ENCODE measurements at regions not wholly inside any gene's neighbourhood (a gene's known extent, or its start where the extent isn't known, plus 50 kb on each side); places are given as distances from the start of the nearest gene placed in this dataset.

- H3K9me3 ChIP-seq (ENCODE audit: insufficient read depth, low read depth): no peaks in the 10 kb centered on the region
- intact Hi-C loops (cut with micrococcal nuclease; ENCODE audit: unreplicated experiment): no loop called here
- H3K9me2 ChIP-seq (ENCODE audit: insufficient read depth): no peaks in the 10 kb centered on the region
- H2AFZ ChIP-seq: no peak overlapping the region
- TF ChIP-seq, protein P1, sequence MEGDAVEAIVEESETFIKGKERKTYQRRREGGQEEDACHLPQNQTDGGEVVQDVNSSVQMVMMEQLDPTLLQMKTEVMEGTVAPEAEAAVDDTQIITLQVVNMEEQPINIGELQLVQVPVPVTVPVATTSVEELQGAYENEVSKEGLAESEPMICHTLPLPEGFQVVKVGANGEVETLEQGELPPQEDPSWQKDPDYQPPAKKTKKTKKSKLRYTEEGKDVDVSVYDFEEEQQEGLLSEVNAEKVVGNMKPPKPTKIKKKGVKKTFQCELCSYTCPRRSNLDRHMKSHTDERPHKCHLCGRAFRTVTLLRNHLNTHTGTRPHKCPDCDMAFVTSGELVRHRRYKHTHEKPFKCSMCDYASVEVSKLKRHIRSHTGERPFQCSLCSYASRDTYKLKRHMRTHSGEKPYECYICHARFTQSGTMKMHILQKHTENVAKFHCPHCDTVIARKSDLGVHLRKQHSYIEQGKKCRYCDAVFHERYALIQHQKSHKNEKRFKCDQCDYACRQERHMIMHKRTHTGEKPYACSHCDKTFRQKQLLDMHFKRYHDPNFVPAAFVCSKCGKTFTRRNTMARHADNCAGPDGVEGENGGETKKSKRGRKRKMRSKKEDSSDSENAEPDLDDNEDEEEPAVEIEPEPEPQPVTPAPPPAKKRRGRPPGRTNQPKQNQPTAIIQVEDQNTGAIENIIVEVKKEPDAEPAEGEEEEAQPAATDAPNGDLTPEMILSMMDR (conservative IDR thresholded peaks at IDR 0.05): no peak
- no peak for TF ChIP-seq EZH2 (IDR thresholded peaks at IDR 0.05; ENCODE audit: low read depth)
- POLR2A ChIA-PET (ENCODE audit: unreplicated experiment): no interaction called here
- H3K4me2 ChIP-seq: no peak overlapping the region
- H3K4me3 ChIP-seq: no peak overlapping the region
- no peaks in the 10 kb centered on the region for H4K20me1 ChIP-seq (ENCODE audit: insufficient read depth)
- no peaks in the 10 kb centered on the region for H3F3A ChIP-seq (ENCODE audit: insufficient read depth, low read depth)
- H3K27ac ChIP-seq: no peak overlapping the region
- no peaks in the 10 kb centered on the region for H3K27me3 ChIP-seq (ENCODE audit: insufficient read depth, low read depth)
- DNase-seq: no peak
- no peaks in the 10 kb centered on the region for H3K79me2 ChIP-seq (ENCODE audit: low read depth)
- no peaks in the 10 kb centered on the region for H3K36me3 ChIP-seq (ENCODE audit: low read depth)
- no TSS peak for BruUV-seq (replicated peaks)
- CTCF ChIA-PET: interaction anchor here (0.6 kb wide), 1 partner anchor 160 kb away, joined by 3 read pairs; no protein-coding TSS in a partner anchor
- no peaks in the 10 kb centered on the region for H3K4me1 ChIP-seq (replicated peaks; ENCODE audit: insufficient read depth)
These were observed 107.6 kb upstream of the IPO9 start for GRCh38 chr1:201721082-201722049.

DNA sequence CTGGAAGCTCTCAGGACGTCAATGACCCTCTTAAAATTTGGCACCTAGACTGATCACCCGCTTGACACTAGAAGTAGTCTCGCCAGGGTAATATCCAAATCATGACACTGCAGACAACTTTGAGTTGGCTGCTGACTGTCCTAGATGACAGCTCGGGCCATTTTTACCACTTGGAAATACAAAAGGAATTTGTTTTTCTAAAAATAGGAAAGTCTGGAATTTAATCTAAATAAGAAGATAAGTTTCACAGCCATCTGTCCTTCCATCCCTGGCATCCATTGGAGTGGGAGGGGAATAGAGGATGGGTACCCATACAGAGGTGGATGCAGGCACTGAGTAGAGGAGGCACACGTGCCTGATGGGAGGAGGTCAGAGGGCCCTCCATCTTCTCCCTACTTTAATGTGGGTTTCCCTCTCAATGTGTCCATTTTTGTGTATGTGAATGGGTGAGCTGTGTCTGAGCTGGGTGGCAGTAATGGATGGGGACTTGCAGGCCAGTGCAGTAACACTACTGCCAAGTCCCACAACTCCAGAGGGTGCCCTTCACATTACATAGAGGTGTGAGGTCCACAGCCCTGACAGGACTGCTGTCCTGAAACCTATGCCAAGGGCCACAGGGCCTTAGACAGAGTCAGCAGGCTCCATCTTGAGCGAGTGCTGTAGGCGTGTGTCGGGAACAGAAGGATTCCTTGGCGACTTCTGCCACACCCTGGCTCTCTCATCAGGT, 104.8 kb upstream of the IPO9 start:
- H2AFZ ChIP-seq: no peak overlapping the region
- no peak for DNase-seq
- H3K4me3 ChIP-seq: no peak overlapping the region
- H3F3A ChIP-seq (ENCODE audit: insufficient read depth, low read depth): no peaks in the 10 kb centered on the region
- H3K4me2 ChIP-seq: no peak overlapping the region
- TF ChIP-seq, protein P1 (conservative IDR thresholded peaks at IDR 0.05): no peak
- no peak for TF ChIP-seq EZH2 (IDR thresholded peaks at IDR 0.05; ENCODE audit: low read depth)
- no peaks in the 10 kb centered on the region for H3K9me2 ChIP-seq (ENCODE audit: insufficient read depth)
- H3K27ac ChIP-seq: no peak overlapping the region
- POLR2A ChIA-PET (ENCODE audit: unreplicated experiment): interaction anchor here (0.6 kb wide), 1 partner anchor 154 kb away, joined by 3 read pairs; no protein-coding TSS in a partner anchor
- CTCF ChIA-PET: no interaction called here
- BruUV-seq (replicated peaks): no TSS peak
- no peaks in the 10 kb centered on the region for H3K79me2 ChIP-seq (ENCODE audit: low read depth)
- no peaks in the 10 kb centered on the region for H3K4me1 ChIP-seq (replicated peaks; ENCODE audit: insufficient read depth)
- H3K9me3 ChIP-seq (ENCODE audit: insufficient read depth, low read depth): no peaks in the 10 kb centered on the region
- no peaks in the 10 kb centered on the region for H3K36me3 ChIP-seq (ENCODE audit: low read depth)
- no peaks in the 10 kb centered on the region for H4K20me1 ChIP-seq (ENCODE audit: insufficient read depth)
- intact Hi-C loops (cut with micrococcal nuclease; ENCODE audit: unreplicated experiment): no loop called here
- H3K27me3 ChIP-seq (ENCODE audit: insufficient read depth, low read depth): no peaks in the 10 kb centered on the region

DNA sequence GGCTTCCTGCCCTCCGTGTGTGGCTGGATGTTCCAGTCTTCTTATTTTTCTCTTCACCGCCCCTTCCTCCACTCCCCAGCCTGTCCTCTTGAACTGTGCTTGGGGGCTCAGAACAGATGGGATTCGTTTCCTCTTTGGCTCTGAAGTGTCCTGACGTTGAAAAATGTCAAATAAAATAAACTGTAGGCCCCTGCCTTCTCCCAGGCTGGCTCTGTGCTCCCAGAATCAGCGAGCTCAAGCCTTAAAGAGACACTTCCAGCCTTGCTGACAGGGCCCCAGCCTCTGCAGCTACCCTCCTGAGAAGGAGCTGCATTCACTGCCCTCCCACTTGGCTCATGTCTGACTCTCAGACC, 104.2 kb upstream of the IPO9 start:
- no peak overlapping the region for H2AFZ ChIP-seq
- H3K4me2 ChIP-seq: no peak overlapping the region
- no TSS peak for BruUV-seq (replicated peaks)
- no peaks in the 10 kb centered on the region for H3K4me1 ChIP-seq (replicated peaks; ENCODE audit: insufficient read depth)
- no peaks in the 10 kb centered on the region for H3K9me3 ChIP-seq (ENCODE audit: insufficient read depth, low read depth)
- ChIA-PET POLR2A (ENCODE audit: unreplicated experiment) (no interaction called here), CTCF (interaction anchor here (0.6 kb wide), 1 partner anchor 238 kb away, joined by 3 read pairs; no protein-coding TSS in a partner anchor)
- no peaks in the 10 kb centered on the region for H3K9me2 ChIP-seq (ENCODE audit: insufficient read depth)
- no peak for DNase-seq
- H4K20me1 ChIP-seq (ENCODE audit: insufficient read depth): no peaks in the 10 kb centered on the region
- no peaks in the 10 kb centered on the region for H3K36me3 ChIP-seq (ENCODE audit: low read depth)
- H3F3A ChIP-seq (ENCODE audit: insufficient read depth, low read depth): no peaks in the 10 kb centered on the region
- H3K4me3 ChIP-seq: no peak overlapping the region
- intact Hi-C loops (cut with micrococcal nuclease; ENCODE audit: unreplicated experiment): no loop called here
- H3K27ac ChIP-seq: no peak overlapping the region
- TF ChIP-seq EZH2 (IDR thresholded peaks at IDR 0.05; ENCODE audit: low read depth): no peak
- TF ChIP-seq, protein P1 (conservative IDR thresholded peaks at IDR 0.05): no peak
- H3K79me2 ChIP-seq (ENCODE audit: low read depth): no peaks in the 10 kb centered on the region
- no peaks in the 10 kb centered on the region for H3K27me3 ChIP-seq (ENCODE audit: insufficient read depth, low read depth)
